PFSK-1 (cell line): ENCODE measurements at regions not wholly inside any gene's neighbourhood (a gene's known extent, or its start where the extent isn't known, plus 50 kb on each side); places are given as distances from the start of the nearest gene placed in this dataset.

ENCODE experiments used
- FOXP2 ChIP-seq: optimal IDR thresholded peaks from 2 replicates; pipeline ENCODE3; 2011; ENCODE audit warnings: borderline replicate concordance, control low read depth, inconsistent platforms; ENCODE audit not compliant: insufficient read depth; ENCODE audit errors: extremely low read length, extremely low read depth
- POLR2AphosphoS5 ChIP-seq: IDR thresholded peaks from 2 replicates; pipeline ENCODE4 v1.6.1; 2012; ENCODE audit warnings: low read depth, mild to moderate bottlenecking, control low read depth, low read length, moderate library complexity
- REST ChIP-seq, 2 experiments: IDR thresholded peaks; 2 replicates each; pipeline versions ENCODE4 v1.6.1 to v1.8.0; 2011 to 2012; ENCODE audit warnings: low read depth in 2 of 2, low read length in 2 of 2, control low read depth in 1 of 2, inconsistent platforms in 1 of 2, mild to moderate bottlenecking in 1 of 2, moderate library complexity in 1 of 2; ENCODE audit not compliant: insufficient read depth in 1 of 2
- SIN3A ChIP-seq: IDR thresholded peaks from 2 replicates; pipeline ENCODE4 v1.6.1; 2012; ENCODE audit warnings: mild to moderate bottlenecking, low read length, moderate library complexity, borderline replicate concordance; ENCODE audit not compliant: insufficient read depth
- TAF1 ChIP-seq: IDR thresholded peaks from 2 replicates; pipeline ENCODE4 v1.6.1; 2012; ENCODE audit warnings: low read length, control low read depth, borderline replicate concordance; ENCODE audit not compliant: insufficient read depth

- TF ChIP-seq SIN3A: no peak
- TF ChIP-seq REST (IDR thresholded peaks at IDR 0.05; ENCODE audit: insufficient read depth in 1 of 2, low read depth in 2 of 2, low read length in 2 of 2): no peak
- no peak for TF ChIP-seq FOXP2
- no peak for TF ChIP-seq POLR2AphosphoS5
- no peak for TF ChIP-seq TAF1
These were observed 99.0 kb upstream of the LARGE1 start for GRCh38 chr22:34019190-34019845.

GRCh38 chr22:34035209-34035608 lies 114.9 kb upstream of the LARGE1 start:
- TF ChIP-seq POLR2AphosphoS5 (no peak), FOXP2 (no peak), SIN3A (no peak), REST (IDR thresholded peaks at IDR 0.05; ENCODE audit: insufficient read depth in 1 of 2, low read depth in 2 of 2, low read length in 2 of 2) (no peak), TAF1 (no peak)

GRCh38 chr22:34036931-34037330 lies 116.7 kb upstream of the LARGE1 start:
- peak in 1 of 2 experiments; percentile 84; a peak in 2 of 4 replicates for TF ChIP-seq REST (IDR thresholded peaks at IDR 0.05; ENCODE audit: insufficient read depth in 1 of 2, low read depth in 2 of 2, low read length in 2 of 2)
- TF ChIP-seq SIN3A: no peak

- TF ChIP-seq POLR2AphosphoS5: no peak
- no peak for TF ChIP-seq REST (IDR thresholded peaks at IDR 0.05; ENCODE audit: insufficient read depth in 1 of 2, low read depth in 2 of 2, low read length in 2 of 2)
- no peak for TF ChIP-seq SIN3A
- TF ChIP-seq TAF1: no peak
- TF ChIP-seq FOXP2: no peak
These were observed 118.7 kb upstream of the LARGE1 start for GRCh38 chr22:34038801-34039555.

GRCh38 chr22:34045311-34045710 lies 125.0 kb upstream of the LARGE1 start:
- TF ChIP-seq FOXP2 (no peak), POLR2AphosphoS5 (no peak), SIN3A (no peak), TAF1 (no peak), REST (IDR thresholded peaks at IDR 0.05; ENCODE audit: insufficient read depth in 1 of 2, low read depth in 2 of 2, low read length in 2 of 2) (no peak)
